Activated naive CD4-positive, alpha-beta T cell treated with anti-CD3 and anti-CD28 coated beads, Interleukin-2, amount 10 ng/mL, durations not matched to agents 7 days and 5 days (primary cell): ENCODE measurements at regions not wholly inside any gene's neighbourhood (a gene's known extent, or its start where the extent isn't known, plus 50 kb on each side); places are given as distances from the start of the nearest gene placed in this dataset.
"Not testable (repeated sequence)": the region's sequence is repeated elsewhere in the genome, so short reads cannot be mapped to it uniquely, and the experiment has no call there.

Source experiments
- CTCF ChIA-PET: fragments of 350-600 bp; sonication (Branson Sonifier 250); formaldehyde crosslinking; loops from one replicate; lab custom pipeline; 2021; ENCODE audit warnings: antibody characterized with exemption; lab: Charles Lee
- DNase-seq: peaks from one replicate; pipeline ENCODE4 v3.0.0-alpha.2; 2020
- H3K27ac Mint-ChIP-seq: one replicate; pipeline ENCODE4 v1.8.0; 2021; ENCODE audit warnings: mild to moderate bottlenecking, moderate library complexity, mixed read lengths
- H3K27me3 Mint-ChIP-seq: one replicate; pipeline ENCODE4 v1.8.0; 2021; ENCODE audit warnings: mild to moderate bottlenecking, mixed read lengths
- H3K36me3 Mint-ChIP-seq: one replicate; pipeline ENCODE4 v1.8.0; 2021; ENCODE audit warnings: mixed read lengths
- H3K4me1 Mint-ChIP-seq: one replicate; pipeline ENCODE4 v1.8.0; 2021; ENCODE audit warnings: mixed read lengths
- H3K4me3 Mint-ChIP-seq: one replicate; pipeline ENCODE4 v1.8.0; 2021; ENCODE audit warnings: mild to moderate bottlenecking, moderate library complexity, mixed read lengths
- H3K9me3 Mint-ChIP-seq: one replicate; pipeline ENCODE4 v1.8.0; 2021; ENCODE audit warnings: mixed read lengths

DNA sequence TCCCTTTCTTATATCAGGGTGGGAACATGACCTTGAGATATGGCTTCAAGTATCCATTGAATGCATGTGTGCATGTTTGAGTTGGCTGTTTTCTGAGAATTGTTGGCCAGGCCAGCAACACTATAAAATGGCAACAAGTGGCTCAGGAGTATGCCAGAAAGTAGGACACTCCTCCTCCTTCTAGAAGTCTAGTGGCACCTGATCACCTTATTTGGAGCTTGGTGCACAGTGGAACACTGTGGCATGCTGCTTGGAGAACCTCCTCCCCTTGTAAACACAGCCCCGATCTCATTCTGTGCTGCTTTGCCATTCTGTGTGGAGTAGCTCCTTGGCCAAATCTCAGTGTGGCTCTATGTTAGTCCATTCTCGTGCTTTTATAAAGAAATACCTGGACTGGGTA is 114.8 kb upstream of the NDN start:
- no peaks in the 10 kb centered on the region for H3K27me3 Mint-ChIP-seq
- CTCF ChIA-PET, result no interaction called here

DNA sequence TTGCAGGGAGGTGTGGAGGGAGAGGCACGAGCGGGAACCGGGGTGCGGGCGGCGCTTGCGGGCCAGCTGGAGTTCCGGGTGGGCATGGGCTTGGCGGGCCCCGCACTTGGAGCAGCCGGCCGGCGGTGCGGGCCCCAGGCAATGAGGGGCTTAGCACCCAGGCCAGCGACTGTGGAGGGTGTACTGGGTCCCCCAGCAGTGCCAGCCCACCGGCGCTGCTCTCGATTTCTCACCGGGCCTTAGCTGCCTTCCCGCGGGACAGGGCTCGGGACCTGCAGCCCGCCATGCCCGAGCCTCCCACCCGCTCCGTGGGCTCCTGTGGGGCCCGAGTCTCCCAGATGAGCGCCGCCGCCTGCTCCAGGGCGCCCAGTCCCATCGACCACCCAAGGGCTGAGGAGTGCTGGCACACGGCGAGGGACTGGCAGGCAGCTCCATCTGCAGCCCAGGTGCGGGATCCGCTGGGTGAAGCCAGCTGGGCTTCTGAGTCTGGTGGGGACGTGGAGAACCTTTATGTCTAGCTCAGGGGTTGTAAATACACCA is 115.9 kb upstream of the NDN start:
- peaks cover 24% of the 10 kb centered on the region for H3K9me3 Mint-ChIP-seq
- H3K36me3 Mint-ChIP-seq, DNase-seq, H3K4me1 Mint-ChIP-seq, H3K27ac Mint-ChIP-seq, H3K4me3 Mint-ChIP-seq, H3K27me3 Mint-ChIP-seq, CTCF ChIA-PET: not testable (repeated sequence)

More for the DNA sequence above, 114.8 kb upstream of the NDN start:
- Mint-ChIP-seq H3K4me1 (no peaks in the 10 kb centered on the region), H3K36me3 (no peaks in the 10 kb centered on the region), H3K4me3 (no peak overlapping the region), H3K9me3 (peaks cover 28% of the 10 kb centered on the region), H3K27ac (no peak overlapping the region)
- DNase-seq, result no peak

DNA sequence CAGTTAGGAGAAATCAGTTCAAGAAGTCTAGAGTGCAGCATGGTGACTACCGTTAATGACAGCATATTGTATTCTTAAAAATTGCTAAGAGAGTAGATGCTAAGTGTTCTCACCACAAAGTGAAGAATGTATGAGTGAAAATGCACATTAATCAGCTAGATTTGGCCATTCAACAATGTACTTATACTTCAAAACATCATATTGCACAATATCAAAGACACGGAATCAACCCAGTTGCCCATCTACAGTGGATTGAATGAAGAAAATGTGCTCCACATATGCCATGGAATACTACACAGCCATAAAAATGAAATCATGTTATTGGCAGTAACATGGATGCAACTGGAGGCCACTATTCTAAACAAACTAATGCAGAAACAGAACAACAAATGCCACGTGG is 119.9 kb upstream of the NDN start:
- Mint-ChIP-seq H3K4me3 (no peak overlapping the region), H3K4me1 (no peaks in the 10 kb centered on the region), H3K36me3 (no peaks in the 10 kb centered on the region), H3K27ac (no peak overlapping the region), H3K27me3 (no peaks in the 10 kb centered on the region), H3K9me3 (peaks cover 19% of the 10 kb centered on the region)
- CTCF ChIA-PET, result no interaction called here
- DNase-seq, result no peak

DNA sequence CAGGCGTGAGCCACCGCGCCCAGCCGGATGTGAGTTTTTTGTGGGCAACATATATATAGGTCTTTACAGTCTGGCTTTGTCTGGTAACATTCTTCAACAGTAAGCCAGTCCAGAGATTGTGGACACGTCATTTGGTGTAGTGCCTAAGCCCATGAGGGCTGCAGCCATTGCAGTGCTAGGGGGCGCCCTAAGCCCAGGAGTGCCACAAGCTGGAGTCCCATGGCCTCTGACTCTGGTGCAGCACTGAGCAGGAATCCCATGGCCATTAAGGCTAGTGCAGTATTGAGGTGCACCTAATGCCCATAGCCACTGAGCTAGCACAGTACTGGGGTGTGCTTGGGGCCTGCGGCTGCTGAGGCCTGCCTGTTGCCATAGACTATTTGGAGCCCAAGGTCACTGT is 136.4 kb upstream of the NDN start:
- Mint-ChIP-seq H3K27ac (no peak overlapping the region), H3K4me1 (no peaks in the 10 kb centered on the region), H3K4me3 (no peak overlapping the region), H3K9me3 (peaks cover 13% of the 10 kb centered on the region), H3K36me3 (no peaks in the 10 kb centered on the region), H3K27me3 (no peaks in the 10 kb centered on the region)
- no peak for DNase-seq
- CTCF ChIA-PET, result no interaction called here

GRCh38 chr15:23828786-23829185 is 141.7 kb upstream of the NDN start:
- CTCF ChIA-PET, result no interaction called here
- no peak overlapping the region for H3K4me3 Mint-ChIP-seq
- peaks cover 10% of the 10 kb centered on the region for H3K9me3 Mint-ChIP-seq
- no peaks in the 10 kb centered on the region for H3K4me1 Mint-ChIP-seq
- no peak overlapping the region for H3K27ac Mint-ChIP-seq
- no peak for DNase-seq
- no peaks in the 10 kb centered on the region for H3K27me3 Mint-ChIP-seq
- no peaks in the 10 kb centered on the region for H3K36me3 Mint-ChIP-seq

DNA sequence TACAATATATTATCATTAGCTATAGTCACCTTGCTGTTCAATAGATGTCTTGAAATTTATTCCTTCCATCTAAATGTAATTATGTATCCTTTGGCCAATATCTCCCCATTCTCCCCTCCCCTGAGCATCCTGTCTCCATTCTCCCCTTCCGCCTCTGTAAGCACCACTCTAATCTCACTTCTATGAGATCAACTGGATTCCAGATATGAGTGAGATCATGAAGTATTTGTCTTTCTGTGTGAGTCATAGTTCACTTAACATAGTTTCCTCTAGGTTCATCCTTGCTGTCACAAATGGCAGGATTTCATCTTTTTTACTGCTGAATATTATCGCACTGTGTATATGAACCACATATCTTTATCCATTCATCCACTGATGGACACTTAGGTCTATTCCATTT is 148.8 kb upstream of the NDN start:
- Mint-ChIP-seq H3K4me3 (no peak overlapping the region), H3K4me1 (no peaks in the 10 kb centered on the region), H3K27ac (no peak overlapping the region), H3K36me3 (no peaks in the 10 kb centered on the region), H3K27me3 (no peaks in the 10 kb centered on the region), H3K9me3 (peaks cover 19% of the 10 kb centered on the region)
- CTCF ChIA-PET, result no interaction called here
- no peak for DNase-seq

GRCh38 chr15:23839893-23840474 is 152.9 kb upstream of the NDN start:
- Mint-ChIP-seq H3K36me3 (no peaks in the 10 kb centered on the region), H3K27me3 (no peaks in the 10 kb centered on the region), H3K4me1 (no peaks in the 10 kb centered on the region), H3K27ac (no peak overlapping the region), H3K4me3 (no peak overlapping the region), H3K9me3 (peaks cover 11% of the 10 kb centered on the region)
- DNase-seq, result no peak
- CTCF ChIA-PET, result no interaction called here

GRCh38 chr15:23846218-23846617 is 159.1 kb upstream of the NDN start:
- H3K27me3 Mint-ChIP-seq, result no peaks in the 10 kb centered on the region
- CTCF ChIA-PET, result no interaction called here
- no peak for DNase-seq
- H3K4me1 Mint-ChIP-seq, result no peaks in the 10 kb centered on the region
- H3K9me3 Mint-ChIP-seq, result no peaks in the 10 kb centered on the region
- no peak overlapping the region for H3K27ac Mint-ChIP-seq
- H3K4me3 Mint-ChIP-seq, result no peak overlapping the region
- H3K36me3 Mint-ChIP-seq, result no peaks in the 10 kb centered on the region

DNA sequence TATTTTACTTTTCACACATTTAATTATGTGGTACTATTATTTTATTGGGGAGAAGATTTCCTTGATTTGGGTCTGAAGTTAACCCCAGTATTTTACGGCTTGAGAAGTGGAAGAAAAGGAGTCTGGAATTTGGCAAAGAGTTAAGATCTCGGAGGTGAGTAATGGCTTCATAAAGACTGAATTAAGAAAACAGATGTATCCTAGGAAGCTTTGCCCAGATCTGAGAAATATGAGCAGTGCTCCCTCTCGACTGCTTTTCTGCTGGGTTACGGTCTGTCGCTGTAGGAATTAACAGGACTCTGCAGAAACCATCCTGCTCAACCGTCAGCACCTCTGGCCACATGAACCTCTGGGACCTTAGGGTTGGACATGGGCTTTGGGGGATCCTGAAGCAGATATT is 163.6 kb upstream of the NDN start:
- Mint-ChIP-seq H3K4me3 (no peak overlapping the region), H3K27me3 (no peaks in the 10 kb centered on the region), H3K4me1 (no peaks in the 10 kb centered on the region), H3K36me3 (no peaks in the 10 kb centered on the region), H3K27ac (no peak overlapping the region), H3K9me3 (peaks cover 5% of the 10 kb centered on the region)
- CTCF ChIA-PET, result no interaction called here
- no peak for DNase-seq

- H3K27me3 Mint-ChIP-seq, result peaks cover 2% of the 10 kb centered on the region
- CTCF ChIA-PET, result no interaction called here
- H3K4me1 Mint-ChIP-seq, result no peaks in the 10 kb centered on the region
- no peaks in the 10 kb centered on the region for H3K36me3 Mint-ChIP-seq
- H3K27ac Mint-ChIP-seq, result no peak overlapping the region
- peaks cover 5% of the 10 kb centered on the region for H3K9me3 Mint-ChIP-seq
- DNase-seq, result no peak
- H3K4me3 Mint-ChIP-seq, result no peak overlapping the region
These were observed 164.8 kb upstream of the NDN start for GRCh38 chr15:23851921-23852320.

GRCh38 chr15:23853286-23853685 is 166.2 kb upstream of the NDN start:
- peaks cover 5% of the 10 kb centered on the region for H3K9me3 Mint-ChIP-seq
- no peak overlapping the region for H3K4me3 Mint-ChIP-seq
- peaks cover 5% of the 10 kb centered on the region for H3K27me3 Mint-ChIP-seq
- no peak overlapping the region for H3K27ac Mint-ChIP-seq
- CTCF ChIA-PET, result no interaction called here
- H3K36me3 Mint-ChIP-seq, result no peaks in the 10 kb centered on the region
- no peak for DNase-seq
- no peaks in the 10 kb centered on the region for H3K4me1 Mint-ChIP-seq

DNA sequence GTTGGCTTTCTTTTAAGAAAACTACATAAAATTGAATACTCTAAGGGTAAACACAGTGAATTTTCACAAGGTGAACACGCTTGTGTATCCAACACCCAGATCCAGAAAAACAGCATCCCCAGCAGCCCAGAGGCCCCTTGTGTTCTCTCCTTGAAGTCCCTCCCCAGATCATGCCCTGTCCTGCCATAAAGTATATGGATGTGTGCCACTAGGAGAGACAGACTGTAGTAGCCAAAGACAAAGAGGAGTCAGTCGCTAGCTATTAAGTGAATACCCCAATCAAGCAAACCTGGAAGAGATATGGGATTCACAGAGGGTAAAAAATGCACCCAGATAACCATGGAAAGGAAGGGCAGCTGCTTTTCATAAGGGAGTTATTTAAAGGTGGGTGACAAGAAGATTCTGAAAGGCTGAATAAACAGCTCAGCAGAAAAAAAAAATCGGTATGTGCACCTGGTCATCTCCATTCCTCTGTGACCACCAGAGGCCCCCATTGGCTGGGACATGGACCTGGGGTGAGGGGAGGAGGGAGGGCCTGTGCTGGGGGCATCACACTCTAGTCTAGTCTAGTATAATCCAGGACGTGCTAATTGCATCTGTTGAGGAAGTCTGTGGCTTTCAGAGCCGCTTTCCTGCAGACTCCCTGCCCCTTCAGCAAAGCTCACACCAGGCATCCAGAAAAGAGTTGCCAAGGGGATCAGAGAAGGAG is 167.3 kb upstream of the NDN start:
- Mint-ChIP-seq H3K9me3 (peaks cover 5% of the 10 kb centered on the region), H3K27ac (no peak overlapping the region), H3K36me3 (no peaks in the 10 kb centered on the region), H3K4me3 (no peak overlapping the region), H3K4me1 (no peaks in the 10 kb centered on the region), H3K27me3 (peaks cover 5% of the 10 kb centered on the region)
- no peak for DNase-seq
- CTCF ChIA-PET, result no interaction called here

DNA sequence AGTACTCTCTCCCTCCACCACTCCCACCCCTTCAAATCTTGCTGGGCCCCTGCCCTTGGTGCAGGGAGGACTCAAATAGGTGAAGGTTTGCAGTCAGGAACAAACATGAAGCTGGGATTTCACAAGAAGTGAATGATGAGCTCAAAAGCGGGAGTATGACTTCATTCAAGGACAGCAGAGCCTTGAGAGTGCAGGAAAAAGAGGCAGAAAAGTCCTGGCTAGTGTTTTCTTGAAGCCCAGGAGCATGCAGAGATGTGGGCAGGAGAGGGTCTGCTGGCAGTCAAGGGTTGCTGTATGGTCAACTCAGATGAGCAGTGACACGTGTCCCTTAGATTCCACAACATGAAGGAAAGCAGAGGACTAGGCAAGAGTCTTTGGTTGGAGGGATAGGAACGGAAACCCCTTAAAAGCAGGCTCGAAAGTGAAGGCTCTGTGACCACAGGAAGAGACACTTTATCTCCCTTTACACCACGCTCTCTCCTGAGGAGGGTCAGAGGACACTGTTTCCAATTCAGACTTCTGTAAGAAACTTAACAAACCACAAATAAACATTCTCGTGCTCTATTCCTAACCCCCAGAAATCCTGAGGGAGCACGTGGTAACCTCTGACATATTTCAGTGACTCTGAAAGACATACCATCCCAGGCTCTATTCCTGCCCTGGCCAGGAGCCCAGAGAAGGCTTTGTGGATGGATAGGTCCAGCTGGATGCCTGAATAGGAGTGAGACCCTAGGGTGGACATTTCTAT is 168.0 kb upstream of the NDN start:
- H3K4me1 Mint-ChIP-seq, result no peaks in the 10 kb centered on the region
- no peaks in the 10 kb centered on the region for H3K36me3 Mint-ChIP-seq
- CTCF ChIA-PET, result no interaction called here
- H3K27me3 Mint-ChIP-seq, result peaks cover 5% of the 10 kb centered on the region
- no peak overlapping the region for H3K27ac Mint-ChIP-seq
- DNase-seq, result no peak
- peaks cover 8% of the 10 kb centered on the region for H3K9me3 Mint-ChIP-seq
- no peak overlapping the region for H3K4me3 Mint-ChIP-seq

- H3K27ac Mint-ChIP-seq, result no peak overlapping the region
- peaks cover 5% of the 10 kb centered on the region for H3K27me3 Mint-ChIP-seq
- H3K4me3 Mint-ChIP-seq, result no peak overlapping the region
- peaks cover 8% of the 10 kb centered on the region for H3K9me3 Mint-ChIP-seq
- CTCF ChIA-PET, result no interaction called here
- no peaks in the 10 kb centered on the region for H3K4me1 Mint-ChIP-seq
- no peak for DNase-seq
- H3K36me3 Mint-ChIP-seq, result no peaks in the 10 kb centered on the region
These were observed 168.8 kb upstream of the NDN start for GRCh38 chr15:23855947-23856346.
